Esophagus (tissue), 2 donors: ENCODE measurements at regions not wholly inside any gene's neighbourhood (a gene's known extent, or its start where the extent isn't known, plus 50 kb on each side); places are given as distances from the start of the nearest gene placed in this dataset.

Experiments
- H3K27ac ChIP-seq, 2 donors: one replicate each; pipeline ENCODE4 v1.5.1; 2013; ENCODE audit warnings: low read depth in 2 of 2, mild to moderate bottlenecking in 2 of 2, inconsistent platforms in 1 of 2, low read length in 1 of 2, moderate library complexity in 1 of 2
- H3K27me3 ChIP-seq, 2 donors: one replicate each; pipeline ENCODE4 v1.6.1; 2013; ENCODE audit warnings: low read length in 2 of 2, control low read depth in 1 of 2, mild to moderate bottlenecking in 1 of 2; ENCODE audit not compliant: insufficient read depth in 2 of 2, control insufficient read depth in 1 of 2
- H3K36me3 ChIP-seq, 2 donors: one replicate each; pipeline ENCODE4 v1.6.1; 2013; ENCODE audit warnings: low read length in 1 of 2; ENCODE audit not compliant: control insufficient read depth in 2 of 2, insufficient read depth in 2 of 2
- H3K4me1 ChIP-seq, 2 donors: one replicate each; pipeline ENCODE4 v1.6.1; 2013; ENCODE audit warnings: low read length in 1 of 2; ENCODE audit not compliant: control insufficient read depth in 2 of 2, insufficient read depth in 2 of 2
- H3K4me3 ChIP-seq, 2 donors: one replicate each; pipeline ENCODE4 v1.5.1; 2013; ENCODE audit warnings: low read length in 2 of 2, mild to moderate bottlenecking in 2 of 2, low read depth in 1 of 2, moderate library complexity in 1 of 2
- H3K9me3 ChIP-seq, 2 donors: one replicate each; pipeline ENCODE4 v1.6.1; 2013; ENCODE audit warnings: mild to moderate bottlenecking in 2 of 2, low read depth in 1 of 2, low read length in 1 of 2, moderate library complexity in 1 of 2; ENCODE audit not compliant: control insufficient read depth in 2 of 2, insufficient read depth in 1 of 2
- WGBS, 2 donors: extraction: QIAGEN DNeasy Blood & Tissue Kit; methylation state at CpG; one replicate each; pipeline ENCODE4 v1.1.7; 2013; 5-methylcytosine and 5-hydroxymethylcytosine counted together
- donor health status: healthy with polysubstance abuse.
- donor health status: Bipolar disorder and iron deficiency.

GRCh38 chr3:145124900-145125678 lies 1035.9 kb downstream of the PLOD2 start:
- no peaks in the 10 kb centered on the region for H3K27me3 ChIP-seq
- no peaks in the 10 kb centered on the region for H3K9me3 ChIP-seq
- no peaks in the 10 kb centered on the region for H3K4me1 ChIP-seq
- no peaks in the 10 kb centered on the region for H3K36me3 ChIP-seq
- 82 to 88% methylated on average over 4 of the region's 4 CpGs for WGBS, 2 donors
- H3K4me3 ChIP-seq, result no peak overlapping the region
- H3K27ac ChIP-seq, result no peak overlapping the region

- 79 to 81% methylated on average over 2 of the region's 2 CpGs for WGBS, 2 donors
- Histone ChIP-seq H3K4me3 (no peak overlapping the region), H3K36me3 (no peaks in the 10 kb centered on the region), H3K27ac (no peak overlapping the region), H3K27me3 (no peaks in the 10 kb centered on the region), H3K9me3 (no peaks in the 10 kb centered on the region), H3K4me1 (no peaks in the 10 kb centered on the region)
Measured at GRCh38 chr3:145133281-145133680, 1027.7 kb downstream of the PLOD2 start.

GRCh38 chr3:145134738-145135137 lies 1026.2 kb downstream of the PLOD2 start:
- Histone ChIP-seq H3K4me3 (no peak overlapping the region), H3K9me3 (no peaks in the 10 kb centered on the region), H3K27ac (no peak overlapping the region), H3K36me3 (no peaks in the 10 kb centered on the region), H3K27me3 (no peaks in the 10 kb centered on the region), H3K4me1 (no peaks in the 10 kb centered on the region)
- WGBS, 2 donors, result 82 to 85% methylated on average over 2 of the region's 2 CpGs

- no peaks in the 10 kb centered on the region for H3K9me3 ChIP-seq
- no peaks in the 10 kb centered on the region for H3K36me3 ChIP-seq
- WGBS, 2 donors, result 72 to 84% methylated on average over 3 of the region's 3 CpGs
- no peaks in the 10 kb centered on the region for H3K27me3 ChIP-seq
- H3K27ac ChIP-seq, result no peak overlapping the region
- no peaks in the 10 kb centered on the region for H3K4me1 ChIP-seq
- H3K4me3 ChIP-seq, result no peak overlapping the region
Measured at GRCh38 chr3:145144361-145144760, 1016.6 kb downstream of the PLOD2 start.

- Histone ChIP-seq H3K36me3 (no peaks in the 10 kb centered on the region), H3K4me3 (no peak overlapping the region), H3K27me3 (no peaks in the 10 kb centered on the region), H3K4me1 (no peaks in the 10 kb centered on the region), H3K9me3 (no peaks in the 10 kb centered on the region), H3K27ac (no peak overlapping the region)
- WGBS, 2 donors, result 32 to 33% methylated on average over 1 of the region's 1 CpG
Measured at GRCh38 chr3:145145461-145145860, 1015.5 kb downstream of the PLOD2 start.

- Histone ChIP-seq H3K4me3 (no peak overlapping the region), H3K27me3 (no peaks in the 10 kb centered on the region), H3K36me3 (no peaks in the 10 kb centered on the region), H3K9me3 (no peaks in the 10 kb centered on the region), H3K4me1 (no peaks in the 10 kb centered on the region), H3K27ac (no peak overlapping the region)
Measured at GRCh38 chr3:145159640-145160039, 1001.3 kb downstream of the PLOD2 start.

GRCh38 chr3:145170121-145170520 lies 990.9 kb downstream of the PLOD2 start:
- WGBS, 2 donors, result 75 to 76% methylated on average over 2 of the region's 2 CpGs
- H3K27ac ChIP-seq, result no peak overlapping the region
- no peaks in the 10 kb centered on the region for H3K9me3 ChIP-seq
- H3K4me1 ChIP-seq, result no peaks in the 10 kb centered on the region
- H3K27me3 ChIP-seq, result no peaks in the 10 kb centered on the region
- no peaks in the 10 kb centered on the region for H3K36me3 ChIP-seq
- no peak overlapping the region for H3K4me3 ChIP-seq

GRCh38 chr3:145175626-145176025 lies 985.4 kb downstream of the PLOD2 start:
- Histone ChIP-seq H3K9me3 (no peaks in the 10 kb centered on the region), H3K27me3 (no peaks in the 10 kb centered on the region), H3K36me3 (no peaks in the 10 kb centered on the region), H3K4me3 (no peak overlapping the region), H3K27ac (no peak overlapping the region), H3K4me1 (no peaks in the 10 kb centered on the region)
- 52 to 65% methylated on average over 3 of the region's 3 CpGs for WGBS, 2 donors

- Histone ChIP-seq H3K27ac (no peak overlapping the region), H3K9me3 (no peaks in the 10 kb centered on the region), H3K36me3 (no peaks in the 10 kb centered on the region), H3K4me1 (no peaks in the 10 kb centered on the region), H3K4me3 (no peak overlapping the region), H3K27me3 (no peaks in the 10 kb centered on the region)
- WGBS, 2 donors, result 58 to 64% methylated on average over 2 of the region's 2 CpGs
Measured at GRCh38 chr3:145176907-145177306, 984.1 kb downstream of the PLOD2 start.

- no peaks in the 10 kb centered on the region for H3K4me1 ChIP-seq
- H3K36me3 ChIP-seq, result no peaks in the 10 kb centered on the region
- WGBS, 2 donors, result 60 to 63% methylated on average over 2 of the region's 2 CpGs
- H3K9me3 ChIP-seq, result no peaks in the 10 kb centered on the region
- no peaks in the 10 kb centered on the region for H3K27me3 ChIP-seq
- H3K27ac ChIP-seq, result no peak overlapping the region
- H3K4me3 ChIP-seq, result no peak overlapping the region
Measured at GRCh38 chr3:145177828-145178227, 983.2 kb downstream of the PLOD2 start.
